HFF-Myc (cell line): ENCODE measurements at regions not wholly inside any gene's neighbourhood (a gene's known extent, or its start where the extent isn't known, plus 50 kb on each side); places are given as distances from the start of the nearest gene placed in this dataset.

ENCODE experiments used
- DNase-seq: peaks from one replicate; pipeline ENCODE4 v3.0.0-alpha.2; 2011; ENCODE audit warnings: low read depth; ENCODE audit errors: extremely low read depth
- H3K4me3 ChIP-seq: replicated peaks from 2 replicates; pipeline ENCODE4 v1.5.1; 2011; ENCODE audit warnings: low read depth, mild to moderate bottlenecking, control low read depth, low read length
- TF ChIP-seq, protein P1 (sequence below): IDR thresholded peaks from 2 replicates; pipeline ENCODE4 v1.5.1; 2012; ENCODE audit warnings: mild to moderate bottlenecking, low read depth, low read length, control low read depth; ENCODE audit errors: missing control alignments

DNA sequence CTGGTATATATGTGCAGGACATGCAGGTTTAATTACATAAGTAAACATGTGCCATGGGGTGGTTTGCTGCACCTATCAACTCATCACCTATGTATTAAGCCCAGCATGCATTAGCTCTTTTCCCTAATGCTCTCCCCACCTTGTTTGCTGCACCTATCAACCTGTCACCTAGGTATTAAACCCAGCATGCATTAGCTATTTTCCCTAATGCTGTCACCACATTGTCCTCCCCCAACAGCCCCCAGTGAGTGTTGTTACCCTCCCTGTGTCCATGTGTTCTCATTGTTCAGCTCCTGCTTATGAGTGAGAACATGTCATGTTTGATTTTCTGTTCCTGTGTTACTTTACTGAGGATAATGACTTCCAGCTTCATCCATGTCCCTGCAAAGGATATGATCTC lies 300.5 kb downstream of the ANKRD7 start:
- no peak for DNase-seq
- no peak overlapping the region for H3K4me3 ChIP-seq
- TF ChIP-seq, protein P1, sequence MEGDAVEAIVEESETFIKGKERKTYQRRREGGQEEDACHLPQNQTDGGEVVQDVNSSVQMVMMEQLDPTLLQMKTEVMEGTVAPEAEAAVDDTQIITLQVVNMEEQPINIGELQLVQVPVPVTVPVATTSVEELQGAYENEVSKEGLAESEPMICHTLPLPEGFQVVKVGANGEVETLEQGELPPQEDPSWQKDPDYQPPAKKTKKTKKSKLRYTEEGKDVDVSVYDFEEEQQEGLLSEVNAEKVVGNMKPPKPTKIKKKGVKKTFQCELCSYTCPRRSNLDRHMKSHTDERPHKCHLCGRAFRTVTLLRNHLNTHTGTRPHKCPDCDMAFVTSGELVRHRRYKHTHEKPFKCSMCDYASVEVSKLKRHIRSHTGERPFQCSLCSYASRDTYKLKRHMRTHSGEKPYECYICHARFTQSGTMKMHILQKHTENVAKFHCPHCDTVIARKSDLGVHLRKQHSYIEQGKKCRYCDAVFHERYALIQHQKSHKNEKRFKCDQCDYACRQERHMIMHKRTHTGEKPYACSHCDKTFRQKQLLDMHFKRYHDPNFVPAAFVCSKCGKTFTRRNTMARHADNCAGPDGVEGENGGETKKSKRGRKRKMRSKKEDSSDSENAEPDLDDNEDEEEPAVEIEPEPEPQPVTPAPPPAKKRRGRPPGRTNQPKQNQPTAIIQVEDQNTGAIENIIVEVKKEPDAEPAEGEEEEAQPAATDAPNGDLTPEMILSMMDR: no peak

DNA sequence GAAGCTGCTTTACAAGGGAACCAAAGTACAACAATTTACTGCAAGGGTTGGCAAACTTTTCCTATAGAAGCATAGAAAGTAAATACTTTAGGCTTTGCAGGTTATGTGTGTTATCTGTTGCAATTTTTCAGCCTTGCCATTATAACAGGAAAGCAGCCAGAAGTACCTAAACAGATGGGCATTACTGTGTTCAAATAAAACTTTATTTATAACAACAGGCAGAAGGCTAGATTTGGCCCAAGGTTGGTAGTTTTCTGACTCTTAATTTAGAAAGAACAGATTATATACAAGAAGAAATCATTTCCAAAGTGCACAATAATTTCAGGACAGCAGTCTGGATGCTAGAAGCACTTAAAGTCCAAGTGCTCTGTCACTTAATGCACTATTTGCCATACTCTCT lies 307.1 kb downstream of the ANKRD7 start:
- no peak overlapping the region for H3K4me3 ChIP-seq
- no peak for DNase-seq
- TF ChIP-seq, protein P1: no peak

DNA sequence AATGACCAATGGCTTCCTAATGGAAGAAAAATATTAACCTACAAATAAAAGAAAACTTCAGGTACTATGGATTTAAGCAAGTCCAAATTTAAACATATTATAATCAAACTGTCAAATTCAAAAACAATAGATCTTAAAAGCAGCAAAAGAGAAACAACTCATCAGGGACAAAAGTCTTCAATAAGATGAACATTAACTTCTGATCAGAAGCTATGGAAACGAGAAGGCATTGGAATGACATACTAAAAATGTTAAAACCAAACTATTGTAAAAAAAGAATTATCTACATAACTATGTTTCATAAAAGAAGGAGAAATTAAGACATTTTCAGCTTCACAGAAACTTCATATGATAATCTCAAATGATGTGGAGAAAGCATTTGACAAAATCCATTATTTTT lies 334.7 kb downstream of the ANKRD7 start:
- no peak overlapping the region for H3K4me3 ChIP-seq
- TF ChIP-seq, protein P1: no peak
- DNase-seq: no peak

DNA sequence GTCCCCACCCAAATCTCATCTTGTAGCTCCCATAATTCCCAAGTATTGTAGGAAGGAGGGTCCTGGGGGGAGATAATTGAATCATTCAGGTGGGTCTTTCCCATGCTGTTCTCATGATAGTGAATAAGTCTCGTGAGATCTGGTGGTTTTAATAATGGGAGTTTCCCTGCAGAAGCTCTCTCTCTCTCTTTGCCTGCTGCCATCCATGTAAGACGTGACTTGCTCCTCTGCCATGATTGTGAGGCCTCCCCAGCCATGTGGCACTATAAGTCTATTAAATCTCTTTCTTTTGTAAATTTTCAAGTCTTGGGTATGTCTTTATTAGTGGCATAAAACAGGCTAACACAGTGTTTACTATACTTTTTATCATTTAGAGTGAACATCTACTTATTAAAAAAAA lies 338.8 kb downstream of the ANKRD7 start:
- no peak for DNase-seq
- TF ChIP-seq, protein P1: no peak
- no peak overlapping the region for H3K4me3 ChIP-seq

DNA sequence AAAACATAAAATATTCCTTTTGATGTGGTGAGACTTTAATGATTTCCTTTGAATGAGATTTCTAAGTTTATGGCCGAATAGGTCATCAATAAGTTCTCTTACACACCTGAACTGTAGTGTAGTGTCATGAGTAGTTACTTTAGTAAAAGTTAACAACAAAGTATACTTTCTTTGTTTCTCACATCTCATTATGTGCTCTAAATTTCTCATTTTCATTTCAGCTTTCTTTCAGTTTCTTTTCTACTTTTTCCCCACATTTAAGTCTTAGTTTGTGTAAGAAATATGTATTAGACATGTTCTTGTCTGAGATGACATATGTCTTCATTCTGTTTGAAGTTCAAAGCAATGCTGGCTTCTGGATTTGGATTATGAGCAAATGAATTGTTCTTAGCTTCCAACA lies 348.1 kb downstream of the ANKRD7 start:
- H3K4me3 ChIP-seq: no peak overlapping the region
- DNase-seq: no peak
- TF ChIP-seq, protein P1: no peak

DNA sequence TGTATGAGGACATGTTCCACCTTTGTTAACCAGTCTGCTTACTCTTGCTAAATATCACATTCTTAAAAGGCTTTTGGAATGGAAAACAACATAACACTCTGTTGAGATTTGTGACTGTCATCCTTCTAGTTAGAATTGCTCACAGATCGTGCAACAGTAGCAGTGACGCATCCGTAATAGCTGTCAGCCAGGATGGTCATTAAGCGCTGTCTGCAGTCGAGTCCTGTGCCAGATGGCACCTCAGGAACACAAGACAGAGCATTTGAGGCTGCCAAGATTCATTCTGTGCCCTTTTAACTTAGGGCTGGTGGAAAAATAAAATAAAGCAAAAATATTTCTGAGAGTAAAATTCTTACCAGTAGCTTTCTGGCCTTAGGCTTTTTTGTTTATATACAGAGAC lies 348.6 kb downstream of the ANKRD7 start:
- no peak for DNase-seq
- TF ChIP-seq, protein P1: no peak
- H3K4me3 ChIP-seq: no peak overlapping the region

DNA sequence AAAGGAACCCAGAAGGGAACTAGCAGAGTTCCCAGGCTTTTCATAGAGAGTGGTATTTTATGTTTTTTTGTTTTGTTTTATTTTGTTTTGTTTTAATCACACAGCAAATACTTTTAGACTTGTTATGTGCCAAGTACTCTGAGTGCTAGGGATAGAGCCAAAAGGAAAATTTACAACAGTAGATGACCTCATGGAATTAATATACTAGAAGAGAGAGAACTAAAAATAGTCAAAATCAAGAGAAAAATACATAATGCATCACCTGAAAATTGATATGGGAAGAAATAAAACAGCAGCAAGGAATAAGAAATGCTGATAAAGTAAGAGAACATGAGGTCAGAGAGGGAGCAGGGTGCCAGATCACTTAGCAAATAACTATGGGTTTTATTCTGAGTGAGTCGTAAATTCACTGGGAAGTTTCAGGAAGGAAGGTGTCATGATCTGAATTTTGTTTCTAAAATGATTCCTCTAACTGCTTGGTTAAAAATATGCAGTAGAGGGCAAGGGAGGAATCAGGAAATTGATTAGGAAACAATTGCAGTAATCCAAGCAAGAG lies 351.0 kb downstream of the ANKRD7 start:
- no peak for DNase-seq
- H3K4me3 ChIP-seq: no peak overlapping the region
- TF ChIP-seq, protein P1: no peak
